Mesothelial cell of epicardium (in vitro differentiated cells): ENCODE measurements at regions not wholly inside any gene's neighbourhood (a gene's known extent, or its start where the extent isn't known, plus 50 kb on each side); places are given as distances from the start of the nearest gene placed in this dataset.

Experiments used
- DNase-seq, 2 experiments: peaks; one replicate each; pipeline ENCODE4 v3.0.0; 2021; ENCODE audit warnings: low spot score in 2 of 2; ENCODE audit not compliant: unreplicated experiment in 2 of 2
- H3K27ac Mint-ChIP-seq: 2 replicates; pipeline ENCODE4 v1.8.0; 2021; ENCODE audit warnings: mixed read lengths
- H3K27me3 Mint-ChIP-seq: 2 replicates; pipeline ENCODE4 v1.8.0; 2021; ENCODE audit warnings: low read depth, mixed read lengths
- H3K36me3 Mint-ChIP-seq: 2 replicates; pipeline ENCODE4 v1.8.0; 2021; ENCODE audit warnings: mixed read lengths
- H3K4me1 Mint-ChIP-seq: 2 replicates; pipeline ENCODE4 v1.8.0; 2021; ENCODE audit warnings: mixed read lengths
- H3K4me3 Mint-ChIP-seq: 2 replicates; pipeline ENCODE4 v1.8.0; 2021; ENCODE audit warnings: mild to moderate bottlenecking, moderate library complexity, mixed read lengths
- H3K9me3 Mint-ChIP-seq: 2 replicates; pipeline ENCODE4 v1.8.0; 2021; ENCODE audit warnings: mixed read lengths
- TF ChIP-seq, protein P1 (sequence below): fragments of 200-600 bp; sonication (generic); IDR thresholded peaks from one replicate; pipeline ENCODE4 v1.5.0; 2021; ENCODE audit warnings: antibody characterized with exemption; ENCODE audit not compliant: unreplicated experiment

DNA sequence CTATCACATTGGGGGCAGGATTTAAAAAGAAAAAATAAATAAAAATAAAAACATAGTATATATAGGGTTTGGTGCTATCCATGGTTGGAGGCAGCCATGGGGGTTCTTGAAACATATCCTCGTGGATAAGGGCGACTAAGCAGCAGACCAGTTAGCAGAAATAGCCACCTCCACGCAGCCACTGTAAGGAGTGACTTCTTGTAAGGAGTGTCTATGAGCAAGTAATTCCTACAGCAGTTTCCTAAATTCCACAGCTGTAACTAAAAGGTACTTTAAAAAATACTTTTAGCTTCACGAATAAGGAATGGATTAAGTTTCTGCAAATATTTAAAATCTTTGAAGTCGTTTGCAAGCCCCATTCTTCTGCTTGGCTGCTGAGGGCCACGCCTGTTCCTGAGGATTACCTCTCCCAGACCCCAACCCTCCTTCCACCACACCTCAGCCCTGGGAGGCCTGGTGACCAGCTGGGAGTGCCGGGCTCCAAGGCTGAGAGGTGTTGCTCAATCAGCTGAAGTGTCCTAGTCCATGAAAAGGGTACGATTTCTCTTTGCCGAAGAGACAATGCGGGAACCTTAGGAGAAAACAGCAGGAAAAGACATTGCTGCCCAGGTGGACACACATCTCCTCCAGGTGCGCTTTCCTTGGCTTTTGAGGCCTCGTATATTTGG lies 115.3 kb downstream of the ADSS2 start:
- H3K9me3 Mint-ChIP-seq = no peaks in the 10 kb centered on the region
- TF ChIP-seq, protein P1, sequence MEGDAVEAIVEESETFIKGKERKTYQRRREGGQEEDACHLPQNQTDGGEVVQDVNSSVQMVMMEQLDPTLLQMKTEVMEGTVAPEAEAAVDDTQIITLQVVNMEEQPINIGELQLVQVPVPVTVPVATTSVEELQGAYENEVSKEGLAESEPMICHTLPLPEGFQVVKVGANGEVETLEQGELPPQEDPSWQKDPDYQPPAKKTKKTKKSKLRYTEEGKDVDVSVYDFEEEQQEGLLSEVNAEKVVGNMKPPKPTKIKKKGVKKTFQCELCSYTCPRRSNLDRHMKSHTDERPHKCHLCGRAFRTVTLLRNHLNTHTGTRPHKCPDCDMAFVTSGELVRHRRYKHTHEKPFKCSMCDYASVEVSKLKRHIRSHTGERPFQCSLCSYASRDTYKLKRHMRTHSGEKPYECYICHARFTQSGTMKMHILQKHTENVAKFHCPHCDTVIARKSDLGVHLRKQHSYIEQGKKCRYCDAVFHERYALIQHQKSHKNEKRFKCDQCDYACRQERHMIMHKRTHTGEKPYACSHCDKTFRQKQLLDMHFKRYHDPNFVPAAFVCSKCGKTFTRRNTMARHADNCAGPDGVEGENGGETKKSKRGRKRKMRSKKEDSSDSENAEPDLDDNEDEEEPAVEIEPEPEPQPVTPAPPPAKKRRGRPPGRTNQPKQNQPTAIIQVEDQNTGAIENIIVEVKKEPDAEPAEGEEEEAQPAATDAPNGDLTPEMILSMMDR = no peak
- H3K36me3 Mint-ChIP-seq = no peaks in the 10 kb centered on the region
- H3K27ac Mint-ChIP-seq = no peak overlapping the region
- no peaks in the 10 kb centered on the region for H3K27me3 Mint-ChIP-seq
- no peak overlapping the region for H3K4me3 Mint-ChIP-seq
- DNase-seq = no peak
- H3K4me1 Mint-ChIP-seq = peaks cover 1% of the 10 kb centered on the region

- TF ChIP-seq, protein P1 = no peak
- Mint-ChIP-seq H3K4me3 (no peak overlapping the region), H3K9me3 (no peaks in the 10 kb centered on the region), H3K4me1 (peaks cover 6% of the 10 kb centered on the region), H3K36me3 (no peaks in the 10 kb centered on the region), H3K27me3 (no peaks in the 10 kb centered on the region), H3K27ac (no peak overlapping the region)
- no peak for DNase-seq
Observed at GRCh38 chr1:244337839-244338238, 113.9 kb downstream of the ADSS2 start.

DNA sequence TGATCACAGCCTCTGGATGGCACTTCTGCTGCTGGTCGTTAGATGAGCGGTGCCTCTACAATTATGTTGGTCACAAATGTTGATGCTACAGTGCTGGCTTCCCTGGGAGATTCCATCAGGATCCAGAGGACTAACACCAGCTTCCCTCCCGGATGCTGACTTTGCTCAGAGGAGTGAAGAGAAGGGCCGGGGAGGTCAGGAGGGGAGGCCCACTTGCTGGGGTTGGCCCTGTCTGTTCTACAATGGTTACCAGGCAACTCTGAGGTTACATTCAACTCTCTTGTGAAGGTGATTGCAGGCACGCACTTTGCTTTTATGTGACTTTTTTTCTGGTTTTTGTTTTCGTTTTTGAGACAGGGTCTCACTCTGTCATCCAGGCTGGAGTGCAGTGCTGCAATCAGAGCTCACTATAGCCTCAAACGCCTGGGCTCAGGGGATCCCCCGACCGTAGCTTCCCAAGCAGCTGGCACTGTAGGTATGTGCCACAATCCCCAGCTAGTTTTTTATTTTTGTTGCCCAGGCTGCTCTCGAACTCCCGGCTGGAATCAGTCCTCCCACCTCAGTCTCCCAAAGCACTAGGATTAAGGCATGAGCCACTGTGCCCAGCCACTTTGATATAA lies 112.5 kb downstream of the ADSS2 start:
- no peak overlapping the region for H3K27ac Mint-ChIP-seq
- H3K36me3 Mint-ChIP-seq = no peaks in the 10 kb centered on the region
- H3K4me3 Mint-ChIP-seq = no peak overlapping the region
- H3K9me3 Mint-ChIP-seq = no peaks in the 10 kb centered on the region
- DNase-seq = no peak
- TF ChIP-seq, protein P1 = no peak
- H3K4me1 Mint-ChIP-seq = peaks cover 6% of the 10 kb centered on the region
- H3K27me3 Mint-ChIP-seq = no peaks in the 10 kb centered on the region

DNA sequence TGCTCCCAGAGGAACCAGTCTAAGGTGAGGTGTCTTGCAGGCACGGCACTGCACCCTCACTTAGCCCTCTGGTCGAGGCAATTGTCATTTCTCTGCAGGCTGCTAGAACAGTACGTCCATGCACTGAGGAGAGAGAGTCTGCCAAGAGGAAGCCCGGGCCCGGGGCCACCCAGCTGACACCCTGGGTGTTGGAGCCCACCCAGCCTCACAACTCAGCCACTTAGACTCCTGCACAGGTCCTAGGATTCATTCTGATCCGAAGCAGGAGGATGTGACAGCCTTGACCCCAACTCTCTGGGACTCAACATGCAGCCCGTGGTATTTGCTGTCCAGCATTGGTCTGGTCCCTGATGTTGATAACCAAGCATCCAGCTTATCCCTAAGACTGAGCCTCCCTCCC lies 111.9 kb downstream of the ADSS2 start:
- H3K9me3 Mint-ChIP-seq = no peaks in the 10 kb centered on the region
- H3K4me1 Mint-ChIP-seq = peaks cover 6% of the 10 kb centered on the region
- no peak for DNase-seq
- no peaks in the 10 kb centered on the region for H3K36me3 Mint-ChIP-seq
- H3K4me3 Mint-ChIP-seq = no peak overlapping the region
- TF ChIP-seq, protein P1 = no peak
- H3K27ac Mint-ChIP-seq = no peak overlapping the region
- H3K27me3 Mint-ChIP-seq = no peaks in the 10 kb centered on the region

DNA sequence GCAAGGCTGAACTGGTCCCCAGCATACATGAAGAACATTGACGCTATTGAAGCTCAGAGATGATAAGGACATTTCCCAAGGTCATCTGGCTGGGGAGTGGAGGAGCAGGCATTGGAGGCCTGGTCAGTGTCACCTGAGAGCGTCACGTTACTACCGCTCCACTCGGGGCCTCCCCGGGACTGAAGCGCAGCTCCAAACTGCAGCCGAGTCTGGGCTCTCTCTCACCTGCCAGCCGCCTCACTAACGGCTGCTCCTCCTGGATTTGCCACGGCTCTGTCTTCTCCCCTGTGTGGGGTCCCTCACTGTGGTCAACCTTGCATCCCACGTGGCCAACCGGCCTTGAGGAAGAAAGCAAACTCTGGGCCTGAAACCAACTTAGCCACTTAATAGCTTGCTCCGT lies 111.3 kb downstream of the ADSS2 start:
- Mint-ChIP-seq H3K9me3 (no peaks in the 10 kb centered on the region), H3K27ac (no peak overlapping the region), H3K4me3 (no peak overlapping the region), H3K36me3 (no peaks in the 10 kb centered on the region), H3K4me1 (peaks cover 6% of the 10 kb centered on the region), H3K27me3 (no peaks in the 10 kb centered on the region)
- TF ChIP-seq, protein P1 = no peak
- DNase-seq = no peak
